ENCODE measurements at regions not wholly inside any gene's neighbourhood (a gene's known extent, or its start where the extent isn't known, plus 50 kb on each side); places are given as distances from the start of the nearest gene placed in this dataset.

DNA sequence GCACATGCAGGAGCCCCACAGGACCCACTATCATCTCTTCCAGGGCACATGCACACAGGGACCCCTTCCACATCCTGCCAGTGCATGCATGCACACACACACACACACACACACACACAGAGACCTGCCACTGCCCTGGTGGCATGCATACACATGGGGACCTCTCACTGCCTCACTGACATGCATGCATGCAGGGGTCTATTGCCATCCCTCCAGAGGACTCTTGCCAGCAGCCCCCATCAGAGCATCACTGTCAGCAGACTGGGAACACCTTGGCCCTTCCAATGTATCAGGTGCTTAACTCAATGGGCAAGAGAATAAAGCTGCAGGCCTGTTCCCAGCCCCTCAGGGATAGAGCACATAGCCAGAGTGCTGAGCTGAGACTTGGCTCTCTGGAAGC is 433.6 kb upstream of the PPP1R2C start:
- TF ChIP-seq POLR2A (IDR thresholded peaks at IDR 0.05): no peak
- TF ChIP-seq, protein P1, sequence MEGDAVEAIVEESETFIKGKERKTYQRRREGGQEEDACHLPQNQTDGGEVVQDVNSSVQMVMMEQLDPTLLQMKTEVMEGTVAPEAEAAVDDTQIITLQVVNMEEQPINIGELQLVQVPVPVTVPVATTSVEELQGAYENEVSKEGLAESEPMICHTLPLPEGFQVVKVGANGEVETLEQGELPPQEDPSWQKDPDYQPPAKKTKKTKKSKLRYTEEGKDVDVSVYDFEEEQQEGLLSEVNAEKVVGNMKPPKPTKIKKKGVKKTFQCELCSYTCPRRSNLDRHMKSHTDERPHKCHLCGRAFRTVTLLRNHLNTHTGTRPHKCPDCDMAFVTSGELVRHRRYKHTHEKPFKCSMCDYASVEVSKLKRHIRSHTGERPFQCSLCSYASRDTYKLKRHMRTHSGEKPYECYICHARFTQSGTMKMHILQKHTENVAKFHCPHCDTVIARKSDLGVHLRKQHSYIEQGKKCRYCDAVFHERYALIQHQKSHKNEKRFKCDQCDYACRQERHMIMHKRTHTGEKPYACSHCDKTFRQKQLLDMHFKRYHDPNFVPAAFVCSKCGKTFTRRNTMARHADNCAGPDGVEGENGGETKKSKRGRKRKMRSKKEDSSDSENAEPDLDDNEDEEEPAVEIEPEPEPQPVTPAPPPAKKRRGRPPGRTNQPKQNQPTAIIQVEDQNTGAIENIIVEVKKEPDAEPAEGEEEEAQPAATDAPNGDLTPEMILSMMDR (IDR thresholded peaks at IDR 0.05 in 4 of 5, conservative IDR thresholded peaks at IDR 0.05 in 1 of 5): no peak
